Immature natural killer cell (primary cell): ENCODE measurements at regions not wholly inside any gene's neighbourhood (a gene's known extent, or its start where the extent isn't known, plus 50 kb on each side); places are given as distances from the start of the nearest gene placed in this dataset.

Source experiments
- DNase-seq, 3 donors: peaks; one replicate each; pipeline ENCODE4 v3.0.0; 2022; ENCODE audit warnings: mixed read lengths in 1 of 3
- H3K27ac Mint-ChIP-seq, 6 donors: one replicate each; pipeline ENCODE4 v1.8.0; 2020; ENCODE audit warnings: mixed read lengths in 6 of 6, mild to moderate bottlenecking in 5 of 6, inconsistent platforms in 4 of 6, moderate library complexity in 3 of 6
- H3K27me3 Mint-ChIP-seq, 3 donors: one replicate each; pipeline ENCODE4 v1.8.0; 2020 to 2021; ENCODE audit warnings: low read depth in 3 of 3, mild to moderate bottlenecking in 3 of 3, mixed read lengths in 3 of 3, moderate library complexity in 3 of 3, inconsistent platforms in 1 of 3
- H3K36me3 Mint-ChIP-seq, 3 donors: one replicate each; pipeline ENCODE4 v1.8.0; 2020; ENCODE audit warnings: mixed read lengths in 3 of 3, inconsistent platforms in 2 of 3, mild to moderate bottlenecking in 2 of 3
- H3K4me1 Mint-ChIP-seq, 2 donors: one replicate each; pipeline ENCODE4 v1.8.0; 2020; ENCODE audit warnings: inconsistent platforms in 2 of 2, mild to moderate bottlenecking in 2 of 2, mixed read lengths in 2 of 2, moderate library complexity in 1 of 2
- H3K4me3 Mint-ChIP-seq, 5 donors: one replicate each; pipeline ENCODE4 v1.8.0; 2020; ENCODE audit warnings: mild to moderate bottlenecking in 5 of 5, mixed read lengths in 5 of 5, inconsistent platforms in 3 of 5, moderate library complexity in 3 of 5
- H3K9me3 Mint-ChIP-seq, 6 donors: one replicate each; pipeline ENCODE4 v1.8.0; 2020; ENCODE audit warnings: mild to moderate bottlenecking in 6 of 6, mixed read lengths in 6 of 6, inconsistent platforms in 4 of 6, moderate library complexity in 3 of 6

DNA sequence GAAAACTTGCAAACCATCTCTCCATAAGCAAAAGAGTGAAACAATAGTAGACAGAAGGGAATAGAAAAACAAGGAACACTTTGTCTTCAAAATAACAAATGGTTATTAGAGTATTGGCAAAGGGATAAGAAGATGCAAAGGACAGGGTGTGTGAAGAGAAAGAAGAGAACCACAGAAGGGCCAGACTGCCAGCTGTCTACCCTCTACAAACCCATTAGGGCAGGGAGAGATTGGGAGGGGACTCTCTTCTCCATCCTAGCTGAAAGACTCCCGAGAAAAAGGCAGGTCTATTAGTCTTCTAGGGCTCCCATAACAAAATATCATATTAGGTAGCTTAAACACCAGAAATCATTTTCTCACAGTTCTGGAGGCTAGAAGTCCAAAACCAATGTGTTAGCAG lies 292.8 kb downstream of the PTBP2 start:
- Mint-ChIP-seq H3K4me1 (no peaks in the 10 kb centered on the region), H3K27me3 (peaks cover 0 to 2% (median 2%) of the 10 kb centered on the region in 3 donors), H3K4me3 (no peak overlapping the region), H3K27ac (no peak overlapping the region), H3K9me3 (peaks cover 0 to 5% (median under 1%) of the 10 kb centered on the region in 6 donors), H3K36me3 (no peaks in the 10 kb centered on the region)
- no peak for DNase-seq

DNA sequence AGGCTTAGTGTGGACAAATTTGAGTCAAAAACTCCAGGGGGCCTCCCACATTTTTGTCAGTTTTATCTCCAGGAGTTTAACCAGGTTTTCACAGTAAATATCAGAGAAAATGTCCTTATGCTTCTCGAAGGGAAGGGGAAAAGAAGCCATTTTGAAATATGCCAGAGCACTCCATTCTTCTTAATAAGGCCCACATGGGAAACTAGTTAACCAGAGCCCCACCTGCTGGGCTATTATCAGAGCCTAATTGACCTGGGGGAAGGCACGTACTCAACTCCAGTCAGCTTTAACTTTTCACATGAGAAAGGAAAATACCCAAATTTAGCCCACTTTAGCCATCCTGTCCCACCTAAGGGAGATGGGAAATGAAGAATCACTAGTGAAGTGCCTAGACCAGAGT lies 296.3 kb downstream of the PTBP2 start:
- H3K27ac Mint-ChIP-seq: no peak overlapping the region
- no peak overlapping the region for H3K4me3 Mint-ChIP-seq
- H3K4me1 Mint-ChIP-seq: no peaks in the 10 kb centered on the region
- peaks cover 0 to 6% (median under 1%) of the 10 kb centered on the region in 6 donors for H3K9me3 Mint-ChIP-seq
- no peaks in the 10 kb centered on the region for H3K36me3 Mint-ChIP-seq
- no peak for DNase-seq
- peaks cover 0 to 5% (median 2%) of the 10 kb centered on the region in 3 donors for H3K27me3 Mint-ChIP-seq
